ENCODE measurements at regions not wholly inside any gene's neighbourhood (a gene's known extent, or its start where the extent isn't known, plus 50 kb on each side); places are given as distances from the start of the nearest gene placed in this dataset.
"Not testable (repeated sequence)": the region's sequence is repeated elsewhere in the genome, so short reads cannot be mapped to it uniquely, and the experiment has no call there.

- FAIRE-seq (no peak), DNase-seq (ENCODE audit: insufficient read length) (no peak)
- TF ChIP-seq POLR2AphosphoS5 (IDR thresholded peaks at IDR 0.05; ENCODE audit: low read depth, low read length) (no peak), POLR2A (IDR thresholded peaks at IDR 0.05; ENCODE audit: low read depth, low read length) (no peak), TAF1 (IDR thresholded peaks at IDR 0.05; ENCODE audit: borderline replicate concordance, low read depth, low read length) (no peak)
Observed at GRCh38 chr12:19597167-19598026, 158.1 kb downstream of the AEBP2 start.

- DNase-seq (ENCODE audit: insufficient read length) = no peak
- FAIRE-seq = no peak
- TF ChIP-seq POLR2AphosphoS5 (IDR thresholded peaks at IDR 0.05; ENCODE audit: low read depth, low read length) = no peak
- TF ChIP-seq TAF1 (IDR thresholded peaks at IDR 0.05; ENCODE audit: borderline replicate concordance, low read depth, low read length) = no peak
- no peak for TF ChIP-seq POLR2A (IDR thresholded peaks at IDR 0.05; ENCODE audit: low read depth, low read length)
Observed at GRCh38 chr12:19605720-19606119, 166.4 kb downstream of the AEBP2 start.

DNA sequence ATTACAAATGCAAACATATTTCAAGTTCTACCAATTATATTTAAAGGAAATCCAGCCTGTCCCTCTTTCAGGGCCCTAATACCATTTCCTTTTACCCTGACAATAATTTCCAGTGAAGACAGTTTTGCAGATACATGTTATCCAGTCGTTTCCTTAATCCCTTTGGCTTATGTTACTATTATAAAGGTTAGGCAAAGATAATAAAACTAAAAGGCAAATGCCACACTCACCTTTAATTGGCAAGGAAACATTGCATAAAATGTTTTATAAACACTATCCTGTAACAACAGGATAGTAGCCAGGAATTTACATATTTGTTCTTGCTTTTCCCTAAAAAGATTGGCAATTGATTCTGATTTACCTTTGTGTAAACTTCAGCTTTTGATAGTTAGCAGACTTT, 168.7 kb downstream of the AEBP2 start:
- TF ChIP-seq TAF1 (IDR thresholded peaks at IDR 0.05; ENCODE audit: borderline replicate concordance, low read depth, low read length) = no peak
- FAIRE-seq (no peak), DNase-seq (ENCODE audit: insufficient read length) (no peak)

GRCh38 chr12:19613051-19613535, 173.8 kb downstream of the AEBP2 start:
- TF ChIP-seq POLR2AphosphoS5 (IDR thresholded peaks at IDR 0.05; ENCODE audit: low read depth, low read length) = no peak
- TF ChIP-seq POLR2A (IDR thresholded peaks at IDR 0.05; ENCODE audit: low read depth, low read length) = no peak
- no peak for TF ChIP-seq TAF1 (IDR thresholded peaks at IDR 0.05; ENCODE audit: borderline replicate concordance, low read depth, low read length)
- FAIRE-seq (no peak), DNase-seq (ENCODE audit: insufficient read length) (no peak)

- no peak for FAIRE-seq
- no peak for DNase-seq (ENCODE audit: insufficient read length)
- TF ChIP-seq POLR2AphosphoS5 (IDR thresholded peaks at IDR 0.05; ENCODE audit: low read depth, low read length) = no peak
- no peak for TF ChIP-seq POLR2A (IDR thresholded peaks at IDR 0.05; ENCODE audit: low read depth, low read length)
Observed at GRCh38 chr12:19614601-19615383, 175.5 kb downstream of the AEBP2 start.

DNA sequence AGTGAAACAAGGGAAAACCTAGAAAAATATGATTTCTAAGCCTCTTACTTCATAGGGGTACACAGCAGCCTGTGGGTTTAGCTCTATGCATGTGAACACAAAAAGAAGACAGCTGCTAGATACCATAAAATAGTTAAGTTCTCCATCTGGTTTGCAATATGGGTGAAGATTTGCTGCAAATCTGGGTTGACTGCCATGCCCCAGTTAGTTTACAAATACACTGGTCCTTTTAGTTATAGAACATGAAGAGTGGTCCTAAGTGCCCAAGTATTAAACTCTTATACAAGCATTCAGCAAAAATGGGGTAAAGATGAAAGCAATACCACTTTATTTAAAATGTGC, 176.1 kb downstream of the AEBP2 start:
- FAIRE-seq (no peak), DNase-seq (ENCODE audit: insufficient read length) (no peak)
- TF ChIP-seq POLR2A (IDR thresholded peaks at IDR 0.05; ENCODE audit: low read depth, low read length) (no peak), TAF1 (IDR thresholded peaks at IDR 0.05; ENCODE audit: borderline replicate concordance, low read depth, low read length) (no peak), POLR2AphosphoS5 (IDR thresholded peaks at IDR 0.05; ENCODE audit: low read depth, low read length) (no peak)

GRCh38 chr12:19616781-19617180, 177.5 kb downstream of the AEBP2 start:
- DNase-seq (ENCODE audit: insufficient read length) (no peak), FAIRE-seq (no peak)
- TF ChIP-seq TAF1 (IDR thresholded peaks at IDR 0.05; ENCODE audit: borderline replicate concordance, low read depth, low read length) (no peak), POLR2AphosphoS5 (IDR thresholded peaks at IDR 0.05; ENCODE audit: low read depth, low read length) (no peak), POLR2A (IDR thresholded peaks at IDR 0.05; ENCODE audit: low read depth, low read length) (no peak)

GRCh38 chr12:19620222-19620621, 180.9 kb downstream of the AEBP2 start:
- no peak for FAIRE-seq
- TF ChIP-seq POLR2A (IDR thresholded peaks at IDR 0.05; ENCODE audit: low read depth, low read length) (no peak), TAF1 (IDR thresholded peaks at IDR 0.05; ENCODE audit: borderline replicate concordance, low read depth, low read length) (no peak), POLR2AphosphoS5 (IDR thresholded peaks at IDR 0.05; ENCODE audit: low read depth, low read length) (no peak)
- no peak for DNase-seq (ENCODE audit: insufficient read length)

DNA sequence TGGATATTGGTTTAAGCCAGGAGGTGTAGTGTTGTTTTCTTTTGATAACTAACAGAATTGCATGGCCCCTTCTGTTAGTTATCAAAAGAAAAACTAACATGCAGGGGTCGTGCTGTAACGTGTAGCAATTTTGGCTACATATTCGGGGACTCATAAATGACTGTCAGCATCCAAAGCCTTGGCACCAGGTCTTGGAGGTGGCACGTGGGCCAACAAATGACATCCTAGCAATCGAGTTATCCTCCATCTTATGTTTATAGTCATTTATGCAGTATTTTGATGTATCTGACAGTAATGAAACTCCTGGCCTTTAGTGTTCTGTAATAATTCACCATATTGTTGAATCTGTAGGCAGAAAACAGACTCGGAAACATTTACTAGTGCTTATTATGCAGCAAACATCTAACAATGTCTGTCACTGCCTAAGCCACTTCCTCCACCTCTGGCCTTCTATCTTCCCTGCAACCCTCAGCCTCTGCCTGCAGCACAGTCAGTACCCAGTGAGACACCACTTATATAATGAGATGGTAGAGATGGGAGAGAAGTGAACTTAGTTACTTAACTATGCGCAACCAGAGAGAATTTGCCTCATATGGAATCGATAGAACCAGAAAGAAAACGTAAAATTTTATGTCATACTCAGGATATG, 184.6 kb downstream of the AEBP2 start:
- FAIRE-seq = no peak
- no peak for DNase-seq (ENCODE audit: insufficient read length)
- TF ChIP-seq TAF1 (IDR thresholded peaks at IDR 0.05; ENCODE audit: borderline replicate concordance, low read depth, low read length) = no peak
- TF ChIP-seq POLR2A (IDR thresholded peaks at IDR 0.05; ENCODE audit: low read depth, low read length) = no peak
- TF ChIP-seq POLR2AphosphoS5 (IDR thresholded peaks at IDR 0.05; ENCODE audit: low read depth, low read length) = no peak

- TF ChIP-seq POLR2AphosphoS5 (IDR thresholded peaks at IDR 0.05; ENCODE audit: low read depth, low read length) (no peak), POLR2A (IDR thresholded peaks at IDR 0.05; ENCODE audit: low read depth, low read length) (no peak), TAF1 (IDR thresholded peaks at IDR 0.05; ENCODE audit: borderline replicate concordance, low read depth, low read length) (no peak)
- DNase-seq (ENCODE audit: insufficient read length) = no peak
- FAIRE-seq = no peak
Observed at GRCh38 chr12:19624491-19624890, 185.2 kb downstream of the AEBP2 start.

GRCh38 chr12:19625551-19625950, 186.3 kb downstream of the AEBP2 start:
- DNase-seq (ENCODE audit: insufficient read length); FAIRE-seq: not testable (repeated sequence)

GRCh38 chr12:19627719-19628118, 188.4 kb downstream of the AEBP2 start:
- FAIRE-seq (no peak), DNase-seq (ENCODE audit: insufficient read length) (no peak)
- TF ChIP-seq POLR2A (IDR thresholded peaks at IDR 0.05; ENCODE audit: low read depth, low read length) (no peak), POLR2AphosphoS5 (IDR thresholded peaks at IDR 0.05; ENCODE audit: low read depth, low read length) (no peak), TAF1 (IDR thresholded peaks at IDR 0.05; ENCODE audit: borderline replicate concordance, low read depth, low read length) (no peak)

Measured in GM12892 (cell line).